ENCODE measurements at regions not wholly inside any gene's neighbourhood (a gene's known extent, or its start where the extent isn't known, plus 50 kb on each side); places are given as distances from the start of the nearest gene placed in this dataset.

DNA sequence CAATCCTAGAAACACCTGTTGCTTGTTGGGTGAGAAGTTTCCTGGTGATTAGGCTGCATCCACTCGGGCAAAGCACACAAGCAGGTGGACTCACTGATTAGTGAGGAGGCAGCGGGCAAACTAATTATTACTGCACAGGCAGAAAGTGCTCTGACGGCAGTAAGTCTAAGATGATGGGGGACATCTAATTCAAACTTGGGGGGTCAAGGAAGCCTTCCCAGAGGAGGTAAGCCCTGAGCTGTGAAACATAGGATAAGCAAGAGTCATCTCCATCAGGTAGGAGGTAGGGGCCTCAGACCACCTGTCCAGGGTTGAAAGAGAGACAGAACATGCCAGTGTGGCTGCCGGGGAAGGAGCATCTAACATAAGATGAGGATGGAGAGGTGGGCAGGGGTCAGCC, 1578.4 kb upstream of the TMEM132C start:
- TF ChIP-seq, protein P1, sequence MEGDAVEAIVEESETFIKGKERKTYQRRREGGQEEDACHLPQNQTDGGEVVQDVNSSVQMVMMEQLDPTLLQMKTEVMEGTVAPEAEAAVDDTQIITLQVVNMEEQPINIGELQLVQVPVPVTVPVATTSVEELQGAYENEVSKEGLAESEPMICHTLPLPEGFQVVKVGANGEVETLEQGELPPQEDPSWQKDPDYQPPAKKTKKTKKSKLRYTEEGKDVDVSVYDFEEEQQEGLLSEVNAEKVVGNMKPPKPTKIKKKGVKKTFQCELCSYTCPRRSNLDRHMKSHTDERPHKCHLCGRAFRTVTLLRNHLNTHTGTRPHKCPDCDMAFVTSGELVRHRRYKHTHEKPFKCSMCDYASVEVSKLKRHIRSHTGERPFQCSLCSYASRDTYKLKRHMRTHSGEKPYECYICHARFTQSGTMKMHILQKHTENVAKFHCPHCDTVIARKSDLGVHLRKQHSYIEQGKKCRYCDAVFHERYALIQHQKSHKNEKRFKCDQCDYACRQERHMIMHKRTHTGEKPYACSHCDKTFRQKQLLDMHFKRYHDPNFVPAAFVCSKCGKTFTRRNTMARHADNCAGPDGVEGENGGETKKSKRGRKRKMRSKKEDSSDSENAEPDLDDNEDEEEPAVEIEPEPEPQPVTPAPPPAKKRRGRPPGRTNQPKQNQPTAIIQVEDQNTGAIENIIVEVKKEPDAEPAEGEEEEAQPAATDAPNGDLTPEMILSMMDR (conservative IDR thresholded peaks at IDR 0.05 in 1 of 2, IDR thresholded peaks at IDR 0.05 in 1 of 2; ENCODE audit: extremely low read depth in 1 of 2, insufficient read depth in 1 of 2, low read depth in 1 of 2, low read length in 2 of 2) = no peak
- TF ChIP-seq EZH2 (IDR thresholded peaks at IDR 0.05; ENCODE audit: borderline replicate concordance, low read length) = no peak

Data from mammary epithelial cell (primary cell).